Osteocyte (in vitro differentiated cells): ENCODE measurements at regions not wholly inside any gene's neighbourhood (a gene's known extent, or its start where the extent isn't known, plus 50 kb on each side); places are given as distances from the start of the nearest gene placed in this dataset.
A peak's percentile ranks its signal among the peaks of the same experiment; 100 is the strongest.

Source experiments
- DNase-seq: peaks from one replicate; pipeline ENCODE4 v3.0.0; 2021; ENCODE audit warnings: mixed read lengths; ENCODE audit not compliant: unreplicated experiment; ENCODE audit errors: extremely low spot score
- H3K27ac Mint-ChIP-seq: one replicate; pipeline ENCODE4 v1.8.0; 2021; ENCODE audit warnings: mild to moderate bottlenecking, mixed read lengths; ENCODE audit not compliant: unreplicated experiment
- H3K27me3 Mint-ChIP-seq: one replicate; pipeline ENCODE4 v1.8.0; 2021; ENCODE audit warnings: mixed read lengths; ENCODE audit not compliant: unreplicated experiment
- H3K36me3 Mint-ChIP-seq: one replicate; pipeline ENCODE4 v1.8.0; 2021; ENCODE audit warnings: mixed read lengths; ENCODE audit not compliant: unreplicated experiment
- H3K4me1 Mint-ChIP-seq: one replicate; pipeline ENCODE4 v1.8.0; 2021; ENCODE audit warnings: mixed read lengths; ENCODE audit not compliant: unreplicated experiment
- H3K4me3 Mint-ChIP-seq: one replicate; pipeline ENCODE4 v1.8.0; 2021; ENCODE audit warnings: mild to moderate bottlenecking, moderate library complexity, mixed read lengths; ENCODE audit not compliant: unreplicated experiment
- H3K9me3 Mint-ChIP-seq: one replicate; pipeline ENCODE4 v1.8.0; 2021; ENCODE audit warnings: mixed read lengths; ENCODE audit not compliant: unreplicated experiment
- CTCF ChIP-seq: fragments of 200-600 bp; sonication (generic); IDR thresholded peaks from 2 replicates; pipeline ENCODE4 v1.5.0; 2021; ENCODE audit warnings: antibody characterized with exemption, mild to moderate bottlenecking, moderate library complexity

DNA sequence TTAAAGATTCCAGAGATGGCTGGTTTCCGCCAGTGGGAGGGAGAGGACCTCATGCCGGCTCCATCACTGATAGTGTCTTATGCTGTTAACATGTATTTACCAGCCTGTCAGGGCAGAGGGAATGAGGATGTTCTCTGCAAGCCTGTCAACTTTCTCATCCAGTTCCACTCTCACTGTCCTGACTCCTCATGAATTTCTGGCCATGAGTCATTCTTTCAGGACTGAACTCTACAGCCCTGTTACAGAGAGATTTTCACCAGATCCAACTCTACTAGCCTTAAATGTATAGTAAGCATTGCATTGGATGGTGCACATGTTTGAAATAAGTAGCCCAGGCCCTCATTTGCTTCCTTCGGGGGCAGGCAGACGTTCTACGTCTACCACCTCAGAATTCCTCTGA is 387.7 kb downstream of the TMEM135 start:
- no peak overlapping the region for H3K27ac Mint-ChIP-seq
- H3K4me1 Mint-ChIP-seq: peaks cover 12% of the 10 kb centered on the region
- H3K27me3 Mint-ChIP-seq: no peaks in the 10 kb centered on the region
- no peak overlapping the region for H3K4me3 Mint-ChIP-seq
- TF ChIP-seq CTCF: no peak
- H3K36me3 Mint-ChIP-seq: no peaks in the 10 kb centered on the region
- DNase-seq: no peak
- H3K9me3 Mint-ChIP-seq: no peaks in the 10 kb centered on the region

DNA sequence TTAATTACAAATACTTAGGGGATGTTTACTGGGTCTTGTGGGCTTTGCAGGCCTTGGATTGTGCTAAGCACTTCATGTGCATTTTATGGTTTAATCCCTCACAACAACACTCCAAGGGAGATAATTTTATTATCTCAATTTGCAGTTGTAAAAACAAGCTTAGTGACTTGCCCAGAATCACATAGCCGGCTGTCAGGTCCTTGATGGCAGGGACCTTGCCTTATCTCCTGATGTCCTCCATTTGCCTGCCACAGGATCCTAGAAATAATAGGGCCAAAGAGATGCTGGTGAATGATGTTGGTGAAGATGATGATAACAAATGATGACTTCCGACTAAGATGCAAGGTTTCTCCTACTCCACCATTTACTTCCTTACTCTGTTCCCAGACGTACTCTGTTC is 385.4 kb downstream of the TMEM135 start:
- no peaks in the 10 kb centered on the region for H3K36me3 Mint-ChIP-seq
- no peaks in the 10 kb centered on the region for H3K27me3 Mint-ChIP-seq
- no peak for DNase-seq
- H3K27ac Mint-ChIP-seq: no peak overlapping the region
- H3K9me3 Mint-ChIP-seq: no peaks in the 10 kb centered on the region
- TF ChIP-seq CTCF: no peak
- H3K4me1 Mint-ChIP-seq: peaks cover 11% of the 10 kb centered on the region
- no peak overlapping the region for H3K4me3 Mint-ChIP-seq

DNA sequence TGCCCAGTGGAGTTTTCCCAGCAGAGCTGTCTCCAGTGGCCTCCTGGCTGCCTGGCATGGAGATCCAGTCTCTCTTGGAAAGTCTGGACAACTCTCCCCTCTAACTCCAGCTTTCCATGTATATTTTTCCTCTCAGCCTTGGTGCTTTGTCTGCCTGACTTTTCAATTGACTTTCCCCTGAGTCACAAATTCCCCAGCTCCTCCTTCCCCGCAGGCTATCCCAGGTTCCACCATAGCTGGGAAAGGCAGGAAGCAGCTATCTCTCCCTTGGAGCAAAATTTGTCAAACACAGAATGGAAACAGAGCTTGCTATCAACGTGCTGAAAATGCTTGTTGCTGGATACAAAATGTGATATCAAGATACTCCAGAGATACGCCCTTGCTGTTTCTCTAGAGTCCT is 384.8 kb downstream of the TMEM135 start:
- Mint-ChIP-seq H3K4me1 (peaks cover 11% of the 10 kb centered on the region), H3K27ac (no peak overlapping the region), H3K4me3 (no peak overlapping the region), H3K27me3 (peaks cover 4% of the 10 kb centered on the region), H3K9me3 (no peaks in the 10 kb centered on the region), H3K36me3 (no peaks in the 10 kb centered on the region)
- DNase-seq: no peak
- TF ChIP-seq CTCF: no peak

GRCh38 chr11:87421422-87421821 is 383.7 kb downstream of the TMEM135 start:
- peaks cover 8% of the 10 kb centered on the region for H3K27me3 Mint-ChIP-seq
- H3K27ac Mint-ChIP-seq: no peak overlapping the region
- H3K4me3 Mint-ChIP-seq: no peak overlapping the region

DNA sequence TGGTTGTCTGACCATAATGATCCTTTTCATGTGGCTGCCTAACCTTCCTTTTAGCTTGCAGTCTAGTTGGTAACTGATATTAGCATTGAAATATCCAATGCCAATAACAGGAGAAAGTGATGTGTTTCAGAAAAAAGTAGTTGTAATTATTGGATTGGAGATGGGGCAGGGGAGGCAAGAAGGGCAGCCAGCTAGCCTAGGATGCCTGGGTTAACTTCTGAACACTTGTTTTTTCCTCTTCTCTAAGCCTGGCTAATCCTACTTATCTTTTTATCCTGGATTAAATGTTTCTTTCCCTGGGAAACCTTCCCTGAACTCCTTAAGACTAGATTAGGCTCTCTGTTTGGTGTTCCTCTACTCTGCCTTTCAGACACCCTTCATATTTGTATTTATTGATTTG is 380.2 kb downstream of the TMEM135 start:
- H3K36me3 Mint-ChIP-seq: no peaks in the 10 kb centered on the region
- DNase-seq: no peak
- no peak for TF ChIP-seq CTCF
- peaks cover 6% of the 10 kb centered on the region for H3K4me1 Mint-ChIP-seq
- H3K27me3 Mint-ChIP-seq: peaks cover 15% of the 10 kb centered on the region
- H3K27ac Mint-ChIP-seq: no peak overlapping the region
- H3K9me3 Mint-ChIP-seq: no peaks in the 10 kb centered on the region
- no peak overlapping the region for H3K4me3 Mint-ChIP-seq

More at GRCh38 chr11:87421422-87421821, 383.7 kb downstream of the TMEM135 start:
- peaks cover 11% of the 10 kb centered on the region for H3K4me1 Mint-ChIP-seq
- no peaks in the 10 kb centered on the region for H3K36me3 Mint-ChIP-seq
- peak; percentile 75 for TF ChIP-seq CTCF
- no peak for DNase-seq
- H3K9me3 Mint-ChIP-seq: no peaks in the 10 kb centered on the region
